ENCODE measurements at regions not wholly inside any gene's neighbourhood (a gene's known extent, or its start where the extent isn't known, plus 50 kb on each side); places are given as distances from the start of the nearest gene placed in this dataset.

DNA sequence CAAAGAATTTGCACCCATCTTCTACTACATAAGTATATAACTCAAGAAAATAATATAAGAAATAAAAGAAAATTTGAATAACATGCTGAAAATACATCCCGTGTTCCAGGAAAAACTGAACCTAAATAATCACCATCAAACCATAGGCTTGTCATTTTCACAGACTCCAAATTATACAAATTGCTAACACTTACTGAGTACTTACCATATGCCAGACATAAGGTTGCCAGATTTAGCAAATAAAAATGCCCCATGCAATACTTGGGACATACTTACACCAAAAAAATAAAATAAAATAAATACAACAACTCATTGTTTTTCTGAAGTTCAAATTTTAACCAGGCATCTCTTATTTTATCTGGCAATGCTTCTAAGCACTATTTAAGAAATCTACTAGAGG, 760.4 kb upstream of the SEMA6D start:
- no peak for TF ChIP-seq MAX (IDR thresholded peaks at IDR 0.05)
- no peak for TF ChIP-seq YY1 (IDR thresholded peaks at IDR 0.05; ENCODE audit: low read depth)
- no peak for TF ChIP-seq CREB1 (IDR thresholded peaks at IDR 0.05; ENCODE audit: low read depth)
- no peak for TF ChIP-seq TAF1 (IDR thresholded peaks at IDR 0.05; ENCODE audit: low read depth)
- no peak for TF ChIP-seq EP300 (IDR thresholded peaks at IDR 0.05; ENCODE audit: borderline replicate concordance)
- TF ChIP-seq CEBPB (IDR thresholded peaks at IDR 0.05), result no peak
- TF ChIP-seq TEAD4 (IDR thresholded peaks at IDR 0.05), result no peak
- TF ChIP-seq ZBTB7A (IDR thresholded peaks at IDR 0.05; ENCODE audit: low read depth), result no peak
- TF ChIP-seq NFIC (IDR thresholded peaks at IDR 0.05), result no peak
- no peak for TF ChIP-seq USF1 (IDR thresholded peaks at IDR 0.05)
- no peak for TF ChIP-seq EGR1 (IDR thresholded peaks at IDR 0.05)
